GM19467 (cell line): ENCODE measurements at regions not wholly inside any gene's neighbourhood (a gene's known extent, or its start where the extent isn't known, plus 50 kb on each side); places are given as distances from the start of the nearest gene placed in this dataset.
"Not testable (repeated sequence)": the region's sequence is repeated elsewhere in the genome, so short reads cannot be mapped to it uniquely, and the experiment has no call there.

ENCODE experiments used
- ATAC-seq: cut with Tn5 transposase; IDR thresholded peaks from one replicate; pipeline ENCODE4 v1.9.1; 2021; ENCODE audit warnings: mild to moderate bottlenecking, moderate library complexity; ENCODE audit not compliant: unreplicated experiment

DNA sequence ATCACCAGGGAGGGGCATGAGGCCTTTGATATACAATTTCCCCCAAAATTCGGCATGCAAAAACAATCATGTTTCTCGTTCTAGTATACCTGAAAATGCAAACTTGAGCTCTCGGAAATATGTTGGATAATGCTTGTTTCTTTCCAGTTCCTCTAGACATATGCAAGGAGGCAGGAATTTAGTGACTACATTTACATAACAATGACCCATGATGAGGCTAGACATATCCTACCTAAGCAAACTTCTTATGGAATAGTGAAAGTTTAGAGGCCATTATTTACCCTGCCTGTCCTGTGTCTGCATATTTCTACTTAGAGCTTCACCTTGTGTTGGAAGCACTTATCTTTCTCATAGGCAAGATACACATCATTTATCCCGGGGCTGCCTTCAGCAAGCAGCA is 514.6 kb downstream of the KCNJ2 start:
- no peak for ATAC-seq

DNA sequence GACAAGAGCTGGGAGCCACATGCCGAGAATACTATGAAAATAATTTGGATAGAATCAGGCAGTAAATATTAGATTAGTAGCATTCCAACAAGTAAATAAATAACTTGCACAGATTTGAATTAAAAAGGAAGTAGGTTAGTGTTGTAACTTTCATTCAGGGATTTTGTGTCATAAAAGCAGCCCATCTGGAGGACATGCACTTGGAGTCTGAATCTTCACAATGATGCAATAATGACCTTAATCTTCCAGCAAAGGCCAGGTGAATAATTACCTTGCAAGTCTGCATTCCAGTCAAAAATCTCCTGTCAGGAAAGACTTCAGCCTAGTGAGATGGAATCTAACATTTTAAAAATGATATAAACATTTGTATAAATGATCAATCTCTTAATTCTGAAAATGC is 518.1 kb downstream of the KCNJ2 start:
- ATAC-seq: no peak

DNA sequence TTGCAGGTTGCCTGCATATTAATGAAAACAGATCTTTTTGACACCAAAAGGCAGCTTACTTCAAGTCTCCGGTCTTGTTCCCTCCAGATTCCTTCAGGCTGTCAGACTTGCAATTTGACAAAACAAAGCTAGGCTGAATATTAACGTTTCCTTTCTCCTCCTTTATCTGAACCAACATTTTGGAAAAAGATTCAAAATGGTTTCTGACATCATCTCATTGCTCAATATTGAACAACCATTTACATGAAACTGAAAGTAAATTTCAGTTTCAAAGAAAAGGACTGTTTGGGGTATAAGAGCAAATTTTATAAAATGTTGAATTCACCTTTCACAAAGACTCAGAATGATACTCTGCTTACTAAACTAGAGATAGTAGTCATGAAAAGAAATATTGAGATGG is 521.8 kb downstream of the KCNJ2 start:
- ATAC-seq: no peak

DNA sequence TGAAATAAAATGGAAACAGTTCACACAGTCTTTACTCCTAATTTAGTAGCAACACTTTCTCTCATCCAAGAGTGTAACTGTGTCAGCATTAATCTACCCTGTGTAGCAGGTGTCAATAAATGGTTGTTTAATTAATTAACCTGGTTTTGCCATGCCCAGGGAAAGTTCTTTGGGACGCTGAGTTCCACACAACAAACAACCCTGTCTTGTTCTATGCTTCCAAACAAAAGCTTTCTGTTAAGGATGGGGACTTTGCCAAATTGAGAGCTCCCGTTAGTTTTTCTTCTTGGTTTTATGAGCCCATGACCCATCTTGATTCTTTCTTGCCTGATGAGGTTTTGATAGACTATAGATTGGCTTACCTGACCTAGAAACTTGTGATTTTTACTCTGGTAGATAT is 530.1 kb downstream of the KCNJ2 start:
- no peak for ATAC-seq

DNA sequence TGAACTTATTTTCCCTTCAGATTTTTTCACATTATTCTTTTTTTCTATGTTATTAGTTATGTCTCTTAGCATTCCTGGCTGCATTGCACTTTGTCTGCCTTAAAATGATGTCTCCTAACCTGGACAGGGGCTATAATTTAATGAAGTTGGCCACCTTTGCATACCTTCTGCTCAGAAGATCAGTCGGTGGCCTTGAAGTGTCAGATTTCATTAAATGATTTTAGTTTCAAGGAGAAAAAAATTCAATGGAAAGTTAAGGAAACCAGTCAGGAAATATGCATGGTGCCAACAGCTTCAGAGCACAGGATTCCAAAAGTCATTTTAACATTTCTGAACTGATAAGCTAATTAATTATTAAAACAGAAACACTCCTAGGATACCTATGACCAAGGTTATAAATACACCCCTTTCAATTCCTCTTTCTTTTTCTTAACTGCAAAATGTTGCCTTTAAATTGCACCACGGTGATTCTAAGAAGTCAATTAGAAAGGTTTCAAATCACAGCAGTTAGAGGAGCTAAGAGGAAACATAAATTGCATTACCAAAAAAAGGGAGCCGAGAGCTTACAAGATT is 533.4 kb downstream of the KCNJ2 start:
- ATAC-seq: no peak

DNA sequence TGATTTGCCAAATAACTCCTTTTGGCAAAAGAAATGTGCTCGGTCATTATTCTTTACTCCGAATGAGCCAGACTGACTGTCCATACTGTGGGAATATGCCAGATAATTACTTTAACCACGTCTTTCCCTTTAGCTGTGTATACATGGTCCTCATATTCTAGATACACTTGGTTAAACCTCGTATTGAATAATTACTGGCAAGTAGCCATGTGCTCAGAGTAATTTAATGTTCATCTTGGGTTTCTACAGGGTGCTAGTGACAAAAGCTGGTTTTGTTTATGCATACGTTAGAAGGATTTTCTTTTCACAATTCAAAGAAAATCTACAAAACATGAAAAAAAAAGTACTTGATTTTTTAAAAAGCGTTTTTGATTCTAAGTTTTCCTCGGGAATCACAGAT is 540.3 kb downstream of the KCNJ2 start:
- no peak for ATAC-seq

DNA sequence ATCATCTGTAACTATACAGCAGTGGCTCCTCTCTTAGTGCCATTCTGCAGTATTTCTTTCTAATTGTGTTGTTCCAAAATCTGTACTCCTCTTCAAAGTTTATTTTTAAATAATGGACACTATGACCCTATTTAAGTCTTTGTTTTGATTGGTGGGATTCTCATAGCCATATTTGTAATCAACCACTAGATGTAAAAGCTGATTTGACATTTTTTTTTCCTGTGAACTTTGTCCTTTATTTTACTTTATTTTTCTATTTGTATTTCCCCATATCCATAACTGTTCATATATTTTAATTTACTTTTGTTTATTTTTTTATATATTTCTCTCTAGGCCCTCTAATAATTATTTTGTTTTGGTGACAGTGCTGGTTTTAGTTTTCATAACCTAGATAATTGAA is 544.4 kb downstream of the KCNJ2 start:
- ATAC-seq: no peak

DNA sequence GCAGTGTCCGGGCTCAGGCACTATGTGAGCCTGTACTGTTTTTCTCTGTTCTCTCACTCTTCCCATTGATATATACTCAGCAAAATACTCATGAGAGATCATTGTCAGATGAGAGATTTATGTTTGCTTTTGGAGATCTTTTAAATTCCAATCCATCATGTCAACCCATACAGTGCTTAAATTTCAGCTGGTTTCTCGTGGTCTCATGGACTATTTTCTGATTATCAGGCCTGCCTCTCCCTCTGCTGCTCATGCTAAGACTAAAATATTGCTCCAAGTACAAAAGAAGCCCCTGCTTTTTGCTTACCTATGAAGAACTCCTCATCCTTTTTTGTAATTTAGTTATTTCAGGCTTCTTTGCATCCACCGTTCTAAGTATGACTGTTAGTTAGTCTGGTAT is 547.2 kb downstream of the KCNJ2 start:
- ATAC-seq: no peak

DNA sequence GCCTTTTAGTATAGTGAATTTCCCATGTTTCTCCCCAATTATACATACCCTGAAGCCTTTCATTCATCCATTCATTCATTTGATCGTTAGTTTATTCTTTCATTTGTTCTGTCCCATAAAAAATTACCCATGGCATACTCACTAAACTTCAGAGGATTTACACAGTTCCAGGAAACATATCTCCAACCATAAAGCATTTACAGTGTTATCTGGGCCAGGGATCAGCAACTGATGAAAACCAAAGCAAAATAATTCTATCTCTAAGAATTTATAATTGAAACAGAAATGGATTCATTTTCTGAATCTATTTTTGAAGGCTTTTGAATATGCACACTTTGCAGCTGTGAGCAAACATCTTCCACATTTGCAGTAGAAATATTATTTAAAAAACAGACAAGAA is 547.7 kb downstream of the KCNJ2 start:
- no peak for ATAC-seq

DNA sequence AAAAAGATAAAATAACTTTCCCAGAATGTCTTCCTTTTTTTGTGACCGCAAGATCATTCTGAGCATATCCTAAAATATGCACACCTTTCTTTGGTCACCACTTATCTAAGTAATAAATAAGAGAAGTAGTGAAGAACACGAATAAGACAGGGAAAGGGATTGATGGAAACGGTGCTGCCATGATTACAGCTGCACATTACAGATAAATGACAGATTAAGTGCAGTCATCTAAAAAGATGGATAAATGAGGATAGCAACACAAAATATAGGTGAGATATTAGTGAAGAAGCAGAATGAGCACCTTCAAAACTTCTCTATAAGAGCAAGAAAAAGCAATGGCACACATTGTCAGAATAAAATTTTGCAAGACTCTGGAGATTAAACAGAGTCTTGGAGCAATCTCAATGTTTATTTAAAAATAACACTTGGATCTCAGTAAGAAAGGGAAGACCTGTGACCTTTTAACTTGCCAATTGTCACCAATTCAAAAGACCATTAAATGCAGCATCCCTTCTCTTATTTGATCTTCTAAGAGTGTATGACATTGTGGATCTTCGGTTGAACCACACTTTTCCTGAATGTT is 567.1 kb downstream of the KCNJ2 start:
- no peak for ATAC-seq

DNA sequence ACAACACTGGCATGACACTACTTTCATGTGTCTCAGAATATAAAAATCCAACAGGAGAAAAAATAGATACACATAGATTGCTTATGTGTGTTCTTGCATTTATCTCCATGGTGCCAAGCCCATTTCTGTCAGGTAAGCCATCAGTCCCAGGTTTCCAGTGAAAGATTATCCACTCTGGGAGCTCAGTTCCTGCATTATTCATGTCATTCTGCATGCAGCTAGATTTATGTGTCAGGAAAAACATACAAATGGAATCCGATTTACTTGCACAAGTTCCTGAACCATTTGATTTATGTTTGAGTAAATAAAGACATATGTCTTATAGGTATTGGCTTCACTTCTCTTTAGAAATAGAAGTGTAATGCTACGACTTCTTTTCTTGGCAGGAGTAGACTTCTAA is 569.7 kb downstream of the KCNJ2 start:
- no peak for ATAC-seq

DNA sequence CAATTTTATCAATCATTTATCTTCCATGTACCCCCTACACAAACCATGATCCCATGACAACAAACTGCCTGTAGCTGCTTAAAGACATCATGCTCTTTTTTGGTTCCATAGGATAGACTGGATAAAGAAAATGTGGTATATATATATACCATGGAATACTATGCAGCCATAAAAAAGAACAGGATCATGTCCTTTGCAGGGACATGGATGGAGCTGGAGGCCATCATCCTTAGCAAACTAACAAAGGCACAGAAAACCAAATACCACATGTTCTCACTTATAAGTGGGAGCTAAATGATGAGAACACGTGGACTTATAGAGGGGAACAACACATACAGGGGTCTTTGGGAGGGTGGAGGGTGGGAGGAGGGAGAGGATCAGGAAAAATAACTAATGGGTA is 577.2 kb downstream of the KCNJ2 start:
- not testable (repeated sequence) for ATAC-seq

DNA sequence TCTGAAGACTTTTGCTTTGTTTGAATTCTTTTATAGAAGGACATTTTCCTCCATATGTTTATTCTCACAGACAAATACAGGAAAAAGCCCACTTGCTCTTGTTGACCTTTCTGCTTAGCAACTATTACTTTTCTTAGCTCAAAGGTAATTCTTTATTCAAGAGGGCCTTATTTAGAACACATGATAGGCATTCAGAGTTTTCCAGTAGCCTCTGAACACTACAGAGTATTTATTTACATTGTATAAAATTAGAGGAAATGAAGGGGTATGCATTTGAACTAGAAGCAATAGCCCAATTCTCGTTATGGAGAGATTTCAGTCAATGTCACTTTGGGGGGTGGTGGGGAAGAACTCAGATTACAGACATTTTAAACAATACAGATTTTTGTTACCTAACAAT is 581.7 kb downstream of the KCNJ2 start:
- ATAC-seq: no peak

DNA sequence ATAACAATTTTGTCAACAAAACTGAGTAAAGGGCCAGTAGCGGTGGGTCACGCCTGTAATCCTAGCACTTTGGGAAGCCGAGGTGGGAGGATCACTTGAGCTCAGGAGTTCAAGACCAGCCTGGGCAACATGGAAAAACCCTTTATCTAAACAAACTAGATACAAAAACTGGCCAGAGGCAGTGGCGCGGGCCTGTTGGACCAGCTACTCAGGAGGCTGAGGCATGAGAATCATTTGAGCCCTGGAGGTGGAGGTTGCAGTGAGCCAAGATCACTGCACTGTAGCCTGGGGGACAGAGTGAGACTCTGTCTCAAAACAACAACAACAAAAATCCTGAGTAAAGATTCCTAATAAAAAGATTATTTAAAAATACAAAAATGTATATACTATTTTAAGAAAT is 583.1 kb downstream of the KCNJ2 start:
- not testable (repeated sequence) for ATAC-seq

DNA sequence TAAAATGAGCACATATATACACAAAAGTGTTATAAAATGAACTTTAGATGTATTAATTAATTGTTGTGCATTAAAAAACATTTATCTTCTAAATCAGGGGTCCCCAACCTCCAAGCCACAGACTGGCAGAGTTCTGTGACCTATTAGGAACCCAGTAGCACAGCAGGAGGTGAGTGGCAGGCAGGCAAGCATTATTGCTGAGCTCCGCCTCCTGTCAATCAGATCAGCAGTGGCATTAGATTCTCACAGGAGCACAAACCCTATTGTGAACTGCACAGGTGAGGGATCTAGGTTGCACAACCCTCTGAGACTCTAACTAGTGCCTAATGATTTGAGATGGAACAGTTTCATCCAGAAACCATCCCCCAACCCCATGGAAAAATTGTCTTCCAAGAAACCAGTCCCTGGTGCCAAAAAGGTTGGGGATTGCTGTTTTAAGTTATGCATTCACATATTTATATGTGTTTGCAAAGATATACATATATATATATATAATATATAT is 583.7 kb downstream of the KCNJ2 start:
- no peak for ATAC-seq

DNA sequence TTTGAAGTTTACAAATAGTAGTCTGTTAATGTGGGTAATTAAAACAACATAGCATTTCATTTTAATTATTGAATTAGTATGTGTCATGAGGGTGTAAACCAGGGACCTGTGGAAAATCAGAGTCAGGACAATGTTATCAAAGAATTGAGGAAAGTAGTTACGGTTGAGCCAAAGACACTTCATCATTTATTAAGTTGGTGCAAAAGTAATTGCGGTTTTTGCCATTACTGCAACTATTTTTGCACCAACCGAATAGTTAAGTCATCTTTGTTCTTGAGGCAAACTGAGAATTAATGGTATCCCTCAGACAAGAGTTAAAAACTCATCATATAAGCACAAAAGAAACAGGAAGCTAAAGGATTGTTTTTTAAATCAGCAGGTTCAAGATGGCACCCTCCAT is 593.7 kb downstream of the KCNJ2 start:
- no peak for ATAC-seq

DNA sequence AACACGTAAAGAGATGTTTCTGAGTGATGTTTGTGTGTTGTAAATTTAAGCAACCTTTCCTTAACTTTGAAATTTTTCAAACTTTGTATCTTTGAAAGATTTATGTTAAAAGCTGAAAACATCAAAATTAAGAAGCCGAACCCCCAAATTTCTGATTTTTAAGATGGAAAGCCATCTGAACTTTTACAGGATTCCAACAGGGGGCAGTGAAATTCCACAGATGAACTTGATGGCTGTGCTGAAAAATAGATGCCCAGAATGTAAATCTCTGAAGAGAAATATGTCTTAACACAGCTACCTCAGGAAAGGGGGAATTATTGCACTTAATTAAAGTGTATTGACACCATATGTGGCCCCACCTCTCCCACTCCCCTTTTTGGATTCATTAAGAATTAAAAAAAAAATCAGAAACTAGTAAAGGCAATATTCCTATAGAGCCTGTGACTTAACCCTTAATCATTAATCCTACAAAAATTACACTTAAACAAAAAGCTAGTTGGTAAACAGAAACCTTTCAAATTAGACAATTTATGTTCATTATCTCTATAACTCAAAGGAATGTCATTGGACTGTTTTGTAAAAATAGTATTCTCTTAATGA is 597.9 kb downstream of the KCNJ2 start:
- ATAC-seq: no peak

DNA sequence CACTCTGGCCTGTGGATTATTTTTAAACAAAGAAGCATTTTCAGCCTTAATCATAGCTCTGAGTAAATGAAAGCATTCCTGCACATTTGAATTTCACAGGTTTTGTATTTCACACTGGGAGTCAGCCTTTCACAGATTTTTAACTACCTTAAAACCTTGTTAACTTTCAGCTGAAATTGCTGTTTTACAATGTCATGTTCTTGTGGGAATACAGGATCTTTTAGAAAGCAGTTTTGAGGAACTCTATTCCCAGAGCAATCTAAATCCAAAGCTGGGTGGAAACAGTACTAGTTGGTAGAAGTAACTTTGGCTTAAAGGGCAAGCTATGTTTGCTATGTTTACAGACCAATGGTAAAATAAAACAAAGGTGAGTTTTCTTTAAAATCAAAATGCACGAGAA is 600.6 kb downstream of the KCNJ2 start:
- no peak for ATAC-seq

DNA sequence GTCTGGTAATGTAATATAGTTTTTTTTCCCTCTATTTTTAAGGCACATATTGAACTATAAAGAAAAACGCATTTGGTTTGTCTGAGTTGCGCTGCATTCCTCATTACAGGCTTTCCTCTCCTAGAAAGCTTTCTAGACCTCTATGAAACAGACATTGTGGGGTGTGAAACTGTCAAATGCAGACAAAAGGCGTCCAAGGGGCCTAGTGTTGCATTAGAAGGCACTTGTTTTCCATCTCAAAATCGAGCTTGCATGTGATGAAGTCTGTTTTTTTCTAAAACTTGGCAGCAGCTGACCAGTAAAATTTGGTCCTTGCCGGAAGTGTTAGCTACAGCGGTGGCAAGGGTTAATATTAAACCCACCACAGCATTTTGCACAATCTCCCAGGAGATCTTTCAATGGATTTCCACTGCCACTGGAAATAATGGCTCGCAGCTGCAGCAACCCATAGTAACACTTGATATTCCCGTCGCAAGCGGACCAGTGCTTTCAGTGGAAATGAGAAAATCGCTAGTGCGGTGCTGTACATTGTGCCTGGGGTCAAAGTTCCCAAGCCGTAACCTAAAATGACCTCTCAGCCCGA is 602.6 kb downstream of the KCNJ2 start:
- no peak for ATAC-seq

DNA sequence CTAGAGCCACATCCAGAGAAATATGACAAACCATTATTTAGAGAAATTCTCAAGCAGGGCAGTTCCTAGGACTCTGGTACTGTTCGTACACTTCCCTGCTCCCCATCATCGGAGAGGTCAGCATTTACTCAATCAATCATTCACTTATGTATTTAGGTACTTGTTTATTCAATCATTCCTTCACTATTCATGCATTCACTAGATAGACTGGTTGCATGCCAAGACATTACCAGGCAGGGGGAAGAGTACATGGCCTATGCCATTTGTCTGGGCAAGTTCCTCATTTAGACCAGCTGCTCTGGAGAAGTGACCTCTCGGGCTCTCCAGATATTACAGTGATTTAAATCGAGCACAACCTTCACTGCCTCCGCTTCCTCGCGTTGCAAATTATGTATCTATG is 603.4 kb downstream of the KCNJ2 start:
- no peak for ATAC-seq

DNA sequence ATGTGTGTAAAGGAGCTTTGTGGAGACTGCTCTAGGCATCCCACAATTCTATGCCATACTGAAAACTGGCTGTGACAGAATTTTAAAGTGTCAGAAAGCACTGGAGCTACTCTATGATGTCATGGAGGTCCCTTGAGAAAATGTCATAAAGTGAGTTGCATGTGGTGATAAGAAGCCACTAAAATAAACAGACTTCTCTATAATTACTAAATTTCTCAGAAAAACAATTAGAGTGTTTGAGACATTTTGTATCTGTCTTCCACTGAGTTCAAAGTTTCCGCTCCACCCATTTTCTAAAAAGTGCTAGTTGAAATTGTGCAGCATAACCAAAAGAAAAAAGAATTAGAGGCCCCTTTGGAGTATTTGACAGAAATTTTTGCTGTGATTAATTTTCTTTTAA is 603.9 kb downstream of the KCNJ2 start:
- ATAC-seq: no peak

DNA sequence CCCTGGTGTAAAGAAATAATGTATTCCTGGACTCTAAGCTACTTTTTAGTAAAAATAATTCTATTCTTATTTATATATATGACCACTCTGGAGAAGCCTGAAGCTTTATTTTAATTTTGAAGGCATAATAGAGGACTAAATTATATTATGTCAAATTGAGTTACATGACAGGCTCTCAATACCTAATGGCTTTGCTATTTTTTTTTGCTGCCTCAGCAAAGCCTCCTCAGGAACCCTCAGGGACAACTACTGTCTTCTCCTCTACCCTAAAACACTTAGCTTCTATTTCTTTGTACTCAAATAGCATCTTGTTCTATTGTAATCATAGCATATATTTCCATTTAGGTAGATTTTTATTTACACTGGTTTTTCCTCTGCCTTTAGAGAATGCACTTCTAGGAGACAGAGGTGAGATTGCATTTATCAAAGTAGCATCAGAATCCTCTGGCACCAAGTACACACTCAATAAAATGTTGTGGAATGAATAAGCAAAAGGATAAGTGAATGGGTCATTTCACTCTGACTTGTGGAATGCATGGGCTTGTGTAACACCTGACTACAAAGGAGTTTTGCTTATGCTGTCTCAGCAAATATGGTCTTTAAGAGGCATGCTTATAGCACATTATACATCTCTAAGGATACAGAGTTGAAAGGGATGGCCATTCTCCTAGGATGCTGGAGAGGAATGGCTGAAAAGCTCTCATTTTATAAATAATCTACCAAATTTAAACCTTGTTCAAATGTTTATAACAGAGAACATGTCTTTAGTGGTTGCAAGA is 605.2 kb downstream of the KCNJ2 start:
- no peak for ATAC-seq
